Activated CD4-positive, alpha-beta T cell treated with anti-CD3 and anti-CD28 coated beads, Interleukin-2, amount 50 U/mL, for 48 hours (primary cell): ENCODE measurements at regions not wholly inside any gene's neighbourhood (a gene's known extent, or its start where the extent isn't known, plus 50 kb on each side); places are given as distances from the start of the nearest gene placed in this dataset.
"Not testable (repeated sequence)": the region's sequence is repeated elsewhere in the genome, so short reads cannot be mapped to it uniquely, and the experiment has no call there.

Source experiments
- DNase-seq, 2 experiments: peaks; one replicate each; pipeline ENCODE4 v3.0.0-alpha.2; 2020

DNA sequence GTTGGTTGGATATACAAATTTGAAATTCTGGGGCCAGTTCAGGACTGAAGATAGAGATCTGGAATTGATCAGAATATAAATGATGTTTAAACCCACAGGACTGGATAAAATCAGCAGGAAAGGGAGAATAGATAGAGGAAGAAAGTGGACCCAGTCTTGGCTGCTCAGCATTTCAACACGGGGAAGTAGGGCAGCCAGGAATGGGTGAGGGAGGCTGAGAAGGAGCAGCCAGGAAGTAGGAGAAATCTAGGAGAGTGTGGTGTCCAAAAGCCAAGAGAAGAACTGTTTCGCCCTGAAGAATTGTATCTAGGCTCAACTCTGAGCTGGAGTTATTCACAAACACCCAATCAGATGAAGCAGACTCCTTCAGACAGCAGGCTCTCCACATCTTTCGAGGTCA, 197.9 kb downstream of the CDCA7 start:
- no peak for DNase-seq

DNA sequence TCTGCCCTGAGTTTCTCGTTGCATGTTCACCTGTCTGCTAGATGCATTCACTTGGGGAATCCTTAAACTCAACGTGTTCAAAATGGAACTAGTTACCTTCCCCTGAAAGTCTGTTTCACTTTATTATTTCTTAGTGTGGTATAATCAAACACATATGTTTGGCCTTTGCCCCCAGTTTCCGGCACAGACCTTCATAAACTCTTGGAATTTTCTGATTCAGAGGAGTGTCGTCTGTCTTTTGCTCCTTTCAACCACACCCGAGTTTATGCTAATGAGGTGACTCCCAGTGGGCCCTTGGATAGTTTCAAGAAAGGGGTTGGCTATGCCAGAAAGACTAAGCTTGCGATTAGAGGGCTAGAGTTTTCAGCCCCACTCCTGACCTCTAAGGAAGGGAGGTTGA, 198.9 kb downstream of the CDCA7 start:
- DNase-seq, result no peak

DNA sequence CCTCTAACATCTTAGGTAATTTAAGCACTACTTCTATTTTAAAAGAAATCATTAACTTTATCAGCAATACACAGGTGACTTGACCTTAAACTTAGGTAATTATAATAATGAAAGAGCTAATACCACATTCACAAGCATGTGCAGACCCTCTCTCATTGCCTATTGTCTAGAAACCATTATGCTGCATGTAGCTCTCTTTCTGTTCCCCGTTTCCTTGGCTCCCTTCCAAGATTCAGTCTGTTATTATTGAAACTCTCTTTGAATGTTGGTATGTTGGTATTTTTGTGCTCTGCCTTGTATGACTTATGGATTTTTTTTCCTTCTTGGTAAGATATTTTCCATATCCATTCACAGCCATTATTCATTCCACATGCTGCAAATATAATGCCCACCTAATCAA, 201.2 kb downstream of the CDCA7 start:
- no peak for DNase-seq

DNA sequence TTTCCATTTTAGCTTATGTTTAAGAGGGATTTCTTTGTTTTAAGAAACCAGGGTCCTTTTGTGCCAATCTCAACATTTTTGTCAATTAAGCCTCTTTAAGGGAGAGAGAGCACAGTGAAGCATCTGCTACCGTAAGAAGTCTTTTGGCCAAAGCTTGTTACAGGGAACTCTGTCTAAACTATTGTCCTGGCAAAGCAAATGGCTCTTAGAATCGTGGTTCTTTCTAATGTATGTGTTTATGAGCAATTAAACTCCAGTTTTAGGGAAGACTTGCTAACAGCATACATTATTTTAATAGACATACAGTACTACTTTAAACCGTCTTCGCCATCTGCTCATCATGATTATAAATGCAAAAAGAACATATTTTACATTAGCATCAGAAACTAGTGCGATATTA, 202.1 kb downstream of the CDCA7 start:
- no peak for DNase-seq

DNA sequence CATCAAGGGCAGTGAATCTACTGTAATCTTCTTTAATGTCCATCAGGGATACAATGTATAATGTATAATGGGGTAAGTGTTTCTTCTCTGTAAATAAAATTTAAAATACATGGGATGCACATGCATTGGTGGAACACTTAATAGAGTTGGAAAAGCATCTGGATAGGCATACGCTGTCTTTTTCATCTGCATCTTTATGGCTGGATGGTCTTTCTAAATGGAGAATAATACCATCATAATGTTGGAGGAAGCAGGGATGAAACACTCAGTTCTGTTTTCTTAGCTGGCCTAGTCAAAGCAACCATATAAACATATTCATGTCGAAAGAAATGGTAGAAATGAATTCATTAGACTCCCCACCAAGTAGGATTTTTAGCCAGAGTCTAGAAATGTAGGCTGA, 202.8 kb downstream of the CDCA7 start:
- no peak for DNase-seq

DNA sequence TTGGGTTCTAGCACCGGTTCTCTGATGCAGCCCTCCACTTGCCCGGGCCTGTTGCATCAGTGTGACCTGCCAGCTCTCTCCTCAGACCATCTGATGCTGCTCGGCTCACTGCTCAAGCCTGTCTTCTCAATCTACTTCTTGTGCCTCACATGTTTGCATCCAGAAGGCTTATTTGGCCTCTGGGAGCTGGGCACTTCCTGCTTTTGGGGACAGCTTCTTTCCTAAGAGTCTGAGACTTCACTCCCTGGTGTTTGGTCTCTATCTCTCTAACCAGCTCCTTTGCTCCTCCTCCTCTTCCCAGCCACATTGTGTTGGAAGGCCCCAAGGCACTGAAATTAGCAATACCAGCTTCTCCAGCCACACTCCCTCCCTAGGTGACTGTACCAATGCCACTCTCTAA, 212.8 kb downstream of the CDCA7 start:
- DNase-seq, result no peak

DNA sequence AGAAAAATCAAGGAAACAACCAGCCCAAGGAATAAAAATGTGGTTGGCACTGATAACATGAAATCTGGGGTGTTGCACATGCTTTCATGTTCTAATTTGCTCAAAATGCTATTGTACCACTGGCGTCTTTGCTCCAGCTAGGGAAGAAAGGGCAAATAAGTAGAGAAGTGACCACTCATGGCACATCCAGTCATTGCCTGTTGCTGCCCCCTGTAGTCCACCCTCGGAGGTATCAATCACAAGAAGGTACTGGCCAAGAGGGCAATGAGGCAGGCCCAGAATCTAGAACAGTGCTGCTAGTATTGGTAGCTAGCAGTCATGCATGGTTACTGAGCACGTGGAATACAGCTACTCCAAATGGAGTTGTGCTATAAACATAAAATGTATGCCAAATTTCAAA, 213.4 kb downstream of the CDCA7 start:
- DNase-seq, result peak in 1 of 2 experiments; percentile 8

DNA sequence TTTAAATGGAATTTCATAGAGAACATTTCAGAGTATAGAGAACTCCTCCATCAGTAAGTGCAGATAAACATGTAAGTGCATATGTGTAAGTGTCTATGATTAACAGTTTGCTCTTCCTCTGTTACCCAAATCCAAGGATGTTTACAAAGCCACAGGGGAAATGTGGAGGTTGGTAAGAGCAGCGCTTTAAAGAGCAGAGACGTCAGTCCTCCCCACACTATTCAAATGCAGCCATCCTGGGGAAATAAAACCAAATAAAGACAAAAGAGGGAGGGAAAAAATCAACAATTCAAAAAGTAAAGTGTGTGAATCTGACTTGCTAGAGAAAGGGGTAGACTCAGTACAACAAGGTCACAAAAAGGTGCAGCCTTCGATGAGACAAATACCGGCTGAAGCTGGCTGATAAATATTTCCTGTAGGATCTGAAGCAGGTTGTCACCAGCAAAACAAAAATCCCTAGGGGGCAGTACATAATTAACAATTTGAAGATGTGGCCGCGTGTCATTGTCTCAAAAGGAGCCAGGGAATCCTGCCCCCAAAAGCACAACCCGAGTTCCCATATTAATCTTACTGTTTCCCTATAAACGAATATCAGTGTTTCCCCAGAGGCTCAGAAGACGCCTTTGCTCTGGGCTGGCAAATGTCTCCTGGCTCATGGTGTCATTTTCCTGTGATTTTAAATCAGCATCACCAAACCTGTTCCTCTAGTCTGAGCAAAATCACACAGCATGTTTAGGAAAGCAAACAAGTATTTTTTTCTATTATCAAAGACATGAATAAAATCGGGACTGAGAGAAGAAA, 216.5 kb downstream of the CDCA7 start:
- no peak for DNase-seq

DNA sequence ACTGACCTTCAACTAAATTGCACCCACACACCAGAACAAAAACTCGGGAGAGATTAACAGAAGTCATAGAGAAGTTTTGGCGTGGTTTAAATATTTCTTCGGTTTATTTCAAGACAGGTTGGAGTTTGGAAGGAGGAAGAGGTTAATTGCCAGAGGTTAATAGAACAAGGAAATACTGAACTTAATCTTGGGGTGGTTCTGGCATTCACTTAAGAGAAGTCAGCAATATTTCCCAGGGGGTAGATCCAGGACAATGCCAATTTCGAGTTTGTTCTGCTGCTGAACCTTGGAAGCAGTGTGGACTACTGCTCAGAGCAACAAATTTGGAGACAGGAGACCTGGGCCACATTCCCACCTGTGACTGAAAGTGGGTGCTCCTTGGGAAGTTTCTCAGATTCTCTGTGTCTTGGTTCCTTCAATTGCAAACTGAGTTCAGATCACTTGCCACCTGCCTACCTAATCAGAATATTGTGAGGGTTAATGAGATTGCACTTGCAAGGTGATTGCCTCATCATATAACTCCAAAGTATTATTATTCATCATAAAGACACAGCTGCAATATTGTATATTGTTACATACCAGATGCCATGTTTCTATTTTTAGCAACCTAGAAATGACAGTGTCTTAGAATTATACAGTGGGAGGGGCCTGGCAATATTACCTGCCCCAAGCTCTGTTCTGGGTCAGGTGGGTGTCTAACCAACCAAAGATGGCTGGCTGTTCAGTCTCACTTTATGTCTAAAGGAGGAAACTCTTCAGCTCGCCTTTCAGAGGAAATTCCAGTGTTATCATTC, 217.4 kb downstream of the CDCA7 start:
- no peak for DNase-seq

DNA sequence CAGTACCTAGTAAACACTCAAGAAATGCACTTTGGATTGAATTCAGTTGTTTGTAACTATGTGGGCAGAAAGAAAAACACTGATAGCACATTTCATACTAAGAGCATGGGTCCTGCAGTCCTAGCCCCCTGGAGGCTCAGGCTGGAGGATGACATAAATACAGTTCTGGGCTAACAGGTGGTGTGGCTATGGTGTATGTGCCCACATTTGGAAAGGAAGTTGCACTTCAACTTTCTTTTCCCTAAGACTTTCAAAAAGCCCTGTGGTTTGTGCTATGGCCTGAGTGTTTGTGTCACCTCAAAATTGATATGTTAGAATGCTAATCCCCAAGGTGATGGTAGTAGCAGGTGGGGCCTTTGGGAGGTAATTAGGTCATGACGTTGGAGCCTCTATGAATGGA, 218.2 kb downstream of the CDCA7 start:
- DNase-seq, result no peak

DNA sequence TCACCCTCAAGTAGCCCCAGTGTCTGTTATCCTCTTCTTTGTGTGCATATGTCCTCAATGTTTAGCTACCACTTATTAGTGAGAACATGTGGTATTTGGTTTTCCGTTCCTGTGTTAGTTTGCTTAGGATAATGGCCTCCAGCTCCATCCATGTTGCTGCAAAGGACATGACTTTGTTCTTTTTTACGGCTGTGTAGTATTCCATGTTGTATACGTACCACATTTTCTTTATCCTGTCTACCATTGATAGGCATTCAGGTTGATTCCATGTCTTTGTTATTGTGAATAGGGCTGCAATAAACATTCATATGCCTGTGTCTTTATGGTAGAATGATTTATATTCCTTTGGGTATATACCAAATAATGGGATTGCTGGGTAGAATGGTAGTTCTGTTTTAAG, 219.1 kb downstream of the CDCA7 start:
- DNase-seq, result not testable (repeated sequence)

DNA sequence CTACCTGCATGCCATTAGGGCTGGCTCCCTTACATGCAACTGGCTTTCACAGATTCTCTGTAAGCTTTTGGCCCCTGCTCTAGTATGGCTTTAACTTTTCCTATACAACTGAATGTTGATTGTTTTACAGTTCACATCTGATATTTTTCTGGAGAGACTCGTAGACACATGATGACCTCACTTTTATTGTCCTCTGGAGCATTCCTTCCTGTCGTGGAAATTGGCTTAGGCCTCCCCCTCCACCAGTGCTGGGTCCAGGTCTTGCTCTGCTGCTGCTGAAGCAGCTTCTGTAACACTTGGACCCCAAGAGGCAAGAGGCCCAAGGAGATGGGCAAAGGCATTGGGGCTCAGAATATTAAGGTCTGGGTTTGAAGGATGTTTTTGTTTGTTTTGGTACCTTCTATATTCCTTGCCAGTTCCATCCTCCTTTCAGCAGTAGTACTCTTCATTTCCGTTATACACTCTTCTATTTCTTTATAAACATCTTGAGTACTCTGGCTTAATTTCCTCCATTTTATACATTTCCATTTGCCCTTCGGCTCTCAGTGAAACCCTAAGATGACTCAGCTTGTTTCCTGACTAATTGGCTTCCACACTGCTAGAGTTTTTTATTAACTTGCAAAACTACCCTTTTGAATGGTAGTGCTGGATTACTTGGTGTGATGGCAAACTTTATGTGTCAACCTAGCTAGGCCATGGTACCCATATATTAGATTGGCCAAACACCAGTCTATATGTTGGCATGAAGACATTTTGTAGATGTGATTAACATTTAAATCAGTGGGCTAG, 219.8 kb downstream of the CDCA7 start:
- DNase-seq, result no peak

DNA sequence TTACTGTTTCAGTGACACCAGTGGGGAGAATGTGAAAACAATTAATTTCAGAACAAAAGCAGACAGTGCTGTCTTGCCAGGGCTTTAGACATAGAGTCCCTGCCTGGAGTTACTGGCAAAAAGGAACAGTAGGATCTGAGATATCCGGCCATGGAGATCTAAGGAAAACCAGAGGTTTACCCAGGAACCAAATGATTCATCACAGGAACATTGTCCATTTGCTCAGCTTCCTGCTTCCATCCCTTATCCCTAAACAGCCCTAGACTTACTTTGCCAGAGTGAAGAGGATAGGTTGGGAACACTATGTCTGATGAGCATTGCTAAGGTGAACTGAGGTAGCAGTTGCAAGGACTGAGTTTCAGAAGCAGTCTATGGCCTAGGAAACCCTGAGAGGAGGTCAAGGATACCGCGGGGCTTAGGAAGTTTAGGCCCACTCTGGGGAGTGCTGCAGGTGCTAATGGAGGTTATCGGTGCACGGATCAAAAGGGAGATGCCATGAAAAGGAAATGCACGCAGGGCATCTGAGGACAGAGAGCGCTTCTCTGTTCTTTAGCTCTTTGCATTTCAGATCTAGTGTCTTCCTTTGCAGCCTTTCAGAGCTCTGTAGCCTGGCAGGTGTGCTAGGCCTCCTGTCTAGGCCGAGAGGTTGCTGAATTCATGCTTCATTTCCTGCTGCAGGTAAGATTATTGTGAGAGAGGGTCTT, 223.9 kb downstream of the CDCA7 start:
- no peak for DNase-seq

DNA sequence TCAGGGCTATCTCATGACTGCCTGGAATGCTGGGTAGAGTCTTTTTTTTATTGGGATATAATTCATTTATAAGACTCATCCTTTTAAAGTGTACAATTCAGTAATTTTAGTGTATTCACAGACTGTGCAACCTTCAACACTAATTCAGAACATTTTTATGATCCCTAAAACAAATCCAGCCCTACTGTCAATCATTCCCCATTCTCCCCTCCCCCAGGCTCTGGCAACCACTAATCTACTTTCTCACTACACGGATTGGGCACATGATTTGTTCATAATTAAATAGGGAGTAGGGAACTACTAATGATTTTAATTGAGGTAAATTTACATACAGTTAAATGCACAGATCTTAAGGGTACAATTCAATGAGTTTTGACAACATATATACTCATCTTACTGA, 225.7 kb downstream of the CDCA7 start:
- DNase-seq, result no peak

DNA sequence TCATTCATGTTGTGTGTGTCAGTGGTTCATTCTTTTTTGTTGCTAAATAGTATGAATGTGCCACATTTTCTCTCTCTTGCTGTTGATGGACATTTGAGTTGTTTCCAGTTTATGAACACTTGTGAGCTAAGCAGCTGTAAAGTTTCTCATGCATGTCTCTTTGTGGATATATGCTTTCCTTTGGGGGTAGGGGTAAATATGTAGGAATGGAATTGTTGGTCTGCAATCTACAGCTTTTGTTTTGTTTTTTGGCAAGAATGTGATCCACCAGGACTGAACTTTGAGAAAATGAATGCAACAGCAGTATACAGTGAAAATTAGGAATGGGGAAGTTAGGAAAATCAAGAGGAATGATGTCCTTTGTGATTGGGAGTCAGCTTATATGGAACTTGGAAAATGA, 226.3 kb downstream of the CDCA7 start:
- no peak for DNase-seq

DNA sequence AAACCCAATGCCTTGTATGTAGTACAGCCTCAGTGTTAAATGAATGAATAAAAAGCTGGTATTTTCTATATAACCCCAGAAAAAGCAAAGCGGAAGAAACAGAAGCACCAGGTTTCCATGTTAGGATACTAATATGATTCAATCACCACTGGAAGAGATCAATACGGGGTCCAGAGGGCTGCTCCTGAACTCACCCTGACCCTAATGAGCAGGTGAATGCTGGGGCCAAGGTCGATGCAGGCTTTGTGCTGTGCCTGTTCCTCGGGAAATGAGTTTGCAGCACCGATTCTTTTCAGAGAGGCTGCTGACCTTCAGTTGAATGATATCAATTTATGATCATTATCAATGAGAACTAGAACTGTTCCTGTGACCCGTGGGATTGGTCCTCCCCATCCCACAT, 228.5 kb downstream of the CDCA7 start:
- DNase-seq, result no peak

DNA sequence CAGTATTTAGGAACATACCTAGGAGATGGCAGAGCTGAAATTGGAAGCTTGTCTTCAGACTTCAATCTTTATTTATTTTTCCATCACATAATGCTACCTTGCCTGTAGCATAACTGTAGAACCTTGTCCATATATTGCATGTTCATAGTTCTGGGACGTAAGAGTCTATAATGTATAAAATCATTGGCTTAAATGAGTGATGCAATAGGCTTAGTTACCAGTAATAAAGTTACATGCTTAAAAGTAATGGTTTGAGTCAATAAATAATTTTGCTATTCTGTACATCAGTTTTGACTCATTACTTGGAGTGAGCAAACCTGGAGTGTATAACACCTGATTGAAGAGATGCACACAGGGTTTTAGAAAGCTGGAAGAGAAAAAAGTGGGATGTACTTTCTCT, 229.3 kb downstream of the CDCA7 start:
- no peak for DNase-seq

DNA sequence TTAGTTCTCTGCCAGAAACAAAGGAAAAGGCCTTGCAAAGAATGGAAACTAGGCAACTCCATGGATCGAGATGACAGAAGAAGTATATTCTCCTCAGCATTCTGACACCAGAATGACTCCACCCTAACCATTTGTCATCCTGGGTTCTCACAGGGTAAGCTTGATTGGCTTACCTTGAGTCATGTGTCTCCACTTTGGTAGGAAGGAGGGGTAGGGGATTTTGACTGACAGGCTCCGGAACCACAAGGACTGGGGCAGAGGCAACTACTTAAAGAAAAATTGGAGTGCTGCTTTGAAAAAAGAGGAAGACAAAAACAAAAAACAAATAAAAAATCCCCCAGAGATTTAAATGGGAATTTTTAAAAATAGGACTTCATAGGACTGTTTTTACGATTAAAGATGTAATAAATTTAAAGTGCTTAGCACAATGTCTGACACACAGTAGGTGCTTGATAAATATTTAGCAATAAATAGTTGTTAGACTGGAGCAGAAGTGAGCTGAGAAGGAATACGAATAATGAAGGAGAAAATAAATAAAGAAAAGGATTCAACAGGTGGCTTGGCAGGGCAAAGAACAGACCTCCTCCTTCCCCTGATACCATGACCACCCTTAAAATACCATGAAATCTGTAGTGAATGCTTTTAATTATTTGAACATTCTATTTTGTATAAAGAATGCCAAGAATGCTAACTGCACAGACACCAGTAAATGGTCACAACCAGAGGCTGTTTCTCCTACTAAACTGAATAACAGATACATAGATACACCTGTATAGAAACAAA, 230.2 kb downstream of the CDCA7 start:
- DNase-seq, result no peak

DNA sequence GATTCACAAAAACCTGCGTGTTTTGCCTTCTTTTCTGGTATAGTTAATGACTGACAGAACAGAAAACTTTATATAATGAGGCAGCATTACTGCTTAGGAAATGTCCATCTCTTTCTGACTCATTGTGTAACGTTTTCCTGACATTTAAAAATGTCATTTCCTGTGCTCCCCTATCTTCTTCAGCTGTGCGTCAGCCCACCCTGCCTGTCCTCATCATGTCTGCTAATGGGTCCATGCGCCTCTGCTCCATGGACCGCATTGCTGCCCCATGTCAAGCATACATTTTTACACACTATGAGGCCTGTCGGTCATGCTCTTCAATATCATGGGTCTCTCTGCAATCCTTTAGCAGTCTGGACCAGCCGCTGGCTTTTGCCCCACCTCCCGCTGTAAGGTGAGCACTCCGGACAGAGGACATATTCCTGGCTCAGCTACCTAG, 234.3 kb downstream of the CDCA7 start:
- no peak for DNase-seq

DNA sequence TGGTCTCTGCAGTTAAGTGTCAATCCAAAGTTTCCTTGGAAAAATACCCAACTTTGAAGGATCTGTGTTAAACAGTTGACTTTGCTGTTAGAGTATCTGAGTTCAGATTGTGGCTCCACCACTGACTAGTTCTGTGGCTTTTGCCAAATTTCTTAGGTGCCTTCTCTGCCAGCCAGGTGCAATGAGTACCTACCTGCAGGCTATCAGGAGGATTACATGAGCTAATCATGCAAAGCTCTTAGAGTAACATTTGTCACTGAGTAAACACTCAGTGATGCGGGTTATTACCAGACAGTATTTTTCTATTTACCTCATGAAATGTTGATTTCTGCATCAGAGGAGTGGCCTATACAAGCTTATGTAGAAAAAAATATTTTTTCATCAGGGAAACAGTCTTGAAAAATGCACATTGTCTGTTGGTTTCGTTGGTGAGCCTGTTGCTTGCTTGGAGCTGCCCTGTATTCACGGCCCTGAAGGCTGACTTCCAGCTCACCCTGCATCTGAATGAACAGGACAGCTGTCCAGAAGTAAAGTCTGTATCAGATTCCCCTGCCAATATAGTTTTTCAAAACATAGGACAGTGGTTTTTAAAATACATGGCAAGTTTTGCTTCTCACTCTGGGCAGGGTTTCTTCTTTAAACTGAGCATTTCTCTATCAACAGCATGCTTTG, 235.1 kb downstream of the CDCA7 start:
- no peak for DNase-seq

DNA sequence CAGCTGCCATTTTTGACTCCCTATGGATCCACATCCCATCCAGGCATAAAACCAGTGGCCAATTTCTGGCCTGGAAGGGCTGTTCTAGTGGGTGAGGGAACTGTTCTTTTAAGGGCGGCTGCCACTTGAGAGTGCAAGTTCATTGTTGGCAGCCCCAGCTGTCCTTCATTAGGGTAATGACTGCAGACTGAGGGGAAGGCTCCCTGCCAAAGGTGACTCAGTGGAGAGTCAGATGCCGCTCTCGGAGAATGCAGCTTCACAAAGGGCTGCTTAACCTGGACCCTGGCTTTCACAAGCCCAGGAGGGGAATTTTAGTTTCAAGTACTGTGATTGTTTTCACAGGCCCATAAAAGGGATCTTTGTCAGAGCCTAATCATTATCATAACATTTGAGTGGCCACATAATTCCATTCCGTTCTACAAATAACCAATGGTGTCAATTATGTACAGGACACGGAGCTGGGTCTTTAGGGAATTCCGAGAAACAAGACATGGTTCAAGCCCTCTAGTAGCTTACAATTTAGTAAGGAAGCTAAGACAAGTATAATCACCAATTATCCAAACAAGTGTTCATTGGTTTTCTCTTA, 235.7 kb downstream of the CDCA7 start:
- no peak for DNase-seq
